HCT116 (cell line): ENCODE measurements at regions not wholly inside any gene's neighbourhood (a gene's known extent, or its start where the extent isn't known, plus 50 kb on each side); places are given as distances from the start of the nearest gene placed in this dataset.

Source experiments
- ATAC-seq: fragments of 200-7000 bp; cut with Tn5 transposase; 2 replicates; pipeline ENCODE4 v1.9.1; 2020; ENCODE audit warnings: mild to moderate bottlenecking, moderate library complexity
- BruUV-seq: library from RNA; stranded (reverse); fragments of 400-500 nt; replicated peaks from 2 replicates; lab custom pipeline; 2021; lab: Mats Ljungman, UMichigan
- CTCF ChIA-PET: fragments of 300-600 bp; sonication (Branson Sonifier 250); formaldehyde crosslinking; loops from one replicate; lab custom pipeline; 2021; ENCODE audit warnings: antibody characterized with exemption; lab: Charles Lee
- POLR2A ChIA-PET: fragments of 300-600, 350-600 bp; sonication (Branson Sonifier 250); formaldehyde crosslinking; loops from one replicate; lab custom pipeline; 2021; ENCODE audit warnings: antibody characterized with exemption; lab: Charles Lee
- RAD21 ChIA-PET, 2 experiments: fragments of 300-600 bp; sonication (Branson Sonifier 250); formaldehyde crosslinking; loops; one replicate each; lab custom pipeline; 2023; ENCODE audit warnings: low total read pairs in 2 of 2; ENCODE audit not compliant: uncharacterized antibody in 2 of 2, unreplicated experiment in 2 of 2, low non-redundant PET in 1 of 2; lab: Charles Lee
- DNase-seq: peaks from one replicate; pipeline ENCODE4 v3.0.0-alpha.2; 2010; ENCODE audit warnings: low read depth, low spot score
- H2AFZ ChIP-seq: fragments of 200-600 bp; shearing (Covaris generic), sonication (generic); 2 replicates; pipeline ENCODE4 v1.6.1; 2017; ENCODE audit warnings: low read depth, mixed run types, mixed read lengths, antibody characterized with exemption, low read length; ENCODE audit not compliant: poor library complexity, severe bottlenecking
- H3K27ac ChIP-seq: 2 replicates; pipeline ENCODE4 v1.5.1; 2012; ENCODE audit warnings: low read depth, low read length
- H3K27me3 ChIP-seq: fragments of 200-600 bp; sonication (generic); 2 replicates; pipeline ENCODE4 v1.6.1; 2016; ENCODE audit warnings: mixed run types, low read length, mixed read lengths; ENCODE audit not compliant: insufficient read depth
- H3K36me3 ChIP-seq, 2 experiments: fragments of 200-500 bp in 1 of 2; fragments of 200-600 bp in 1 of 2; sonication (Bioruptor generic) in 1 of 2; sonication (generic) in 1 of 2; 2 replicates each; pipeline versions ENCODE4 v1.5.1 to v1.6.1; 2014 to 2016; ENCODE audit warnings: low read length in 2 of 2, inconsistent platforms in 1 of 2, mixed read lengths in 1 of 2, mixed run types in 1 of 2; ENCODE audit not compliant: insufficient read depth in 2 of 2, control insufficient read depth in 1 of 2
- H3K4me1 ChIP-seq, 2 experiments: fragments of 200-600 bp in 1 of 2; sonication (generic) in 1 of 2; 2 replicates each; pipeline versions ENCODE4 v1.5.1 to v1.6.1; 2012 to 2017; ENCODE audit warnings: low read length in 2 of 2, inconsistent platforms in 1 of 2, mild to moderate bottlenecking in 1 of 2, mixed read lengths in 1 of 2, mixed run types in 1 of 2, moderate library complexity in 1 of 2; ENCODE audit not compliant: insufficient read depth in 2 of 2, control insufficient read depth in 1 of 2
- H3K4me2 ChIP-seq: fragments of 200-600 bp; sonication (generic); 2 replicates; pipeline ENCODE4 v1.6.1; 2017; ENCODE audit warnings: mixed run types, low read length, mixed read lengths
- H3K4me3 ChIP-seq, 2 experiments: fragments of 200-600 bp in 1 of 2; sonication (generic) in 1 of 2; replicated peaks in 1 of 2; 2 replicates each; pipeline ENCODE4 v1.5.1; 2011 to 2016; ENCODE audit warnings: low read length in 2 of 2, control low read depth in 1 of 2, low read depth in 1 of 2, mild to moderate bottlenecking in 1 of 2, mixed read lengths in 1 of 2, mixed run types in 1 of 2
- H3K79me2 ChIP-seq: fragments of 200-600 bp; sonication (generic); 2 replicates; pipeline ENCODE4 v1.6.1; 2017; ENCODE audit warnings: mild to moderate bottlenecking, mixed run types, low read length, moderate library complexity, mixed read lengths; ENCODE audit not compliant: insufficient read depth
- H3K9ac ChIP-seq: fragments of 200-600 bp; sonication (generic); 2 replicates; pipeline ENCODE4 v1.6.1; 2016; ENCODE audit warnings: low read length, mixed read lengths
- H3K9me2 ChIP-seq: fragments of 200-600 bp; sonication (generic), shearing (Covaris generic); 2 replicates; pipeline ENCODE4 v1.6.1; 2017; ENCODE audit warnings: mixed run types, mild to moderate bottlenecking, moderate library complexity; ENCODE audit not compliant: insufficient read depth
- H3K9me3 ChIP-seq, 2 experiments: fragments of 200-500 bp in 1 of 2; fragments of 200-600 bp in 1 of 2; sonication (Bioruptor generic) in 1 of 2; sonication (generic) in 1 of 2; 2 replicates each; pipeline ENCODE4 v1.6.1; 2014 to 2017; ENCODE audit warnings: low read length in 2 of 2, mixed read lengths in 2 of 2, inconsistent platforms in 1 of 2, low read depth in 1 of 2, mild to moderate bottlenecking in 1 of 2, mixed run types in 1 of 2, moderate library complexity in 1 of 2; ENCODE audit not compliant: control insufficient read depth in 1 of 2, insufficient read depth in 1 of 2
- H4K20me1 ChIP-seq: fragments of 200-600 bp; sonication (generic), shearing (Covaris generic); 2 replicates; pipeline ENCODE4 v1.6.1; 2017; ENCODE audit warnings: mixed run types, mild to moderate bottlenecking, moderate library complexity; ENCODE audit not compliant: insufficient read depth
- CBX3 ChIP-seq: IDR thresholded peaks from 2 replicates; pipeline ENCODE4 v1.6.1; 2012; ENCODE audit warnings: low read depth
- EGR1 ChIP-seq: IDR thresholded peaks from 2 replicates; pipeline ENCODE4 v1.6.1; 2012; ENCODE audit warnings: low read depth
- ELF1 ChIP-seq: IDR thresholded peaks from 2 replicates; pipeline ENCODE4 v1.6.1; 2012; ENCODE audit warnings: low read depth, borderline replicate concordance
- EZH2 ChIP-seq: fragments of 200-600 bp; sonication (generic); IDR thresholded peaks from 2 replicates; pipeline ENCODE4 v1.6.1; 2017; ENCODE audit warnings: antibody characterized with exemption, mixed run types
- EZH2phosphoT487 ChIP-seq: fragments of 200-600 bp; IDR thresholded peaks from 2 replicates; pipeline ENCODE4 v1.6.1; 2018; ENCODE audit warnings: antibody characterized with exemption, borderline replicate concordance
- FOSL1 ChIP-seq: IDR thresholded peaks from 2 replicates; pipeline ENCODE4 v1.6.1; 2012; ENCODE audit warnings: low read depth
- JUND ChIP-seq: IDR thresholded peaks from 2 replicates; pipeline ENCODE4 v1.6.1; 2012
- POLR2A ChIP-seq: IDR thresholded peaks from 2 replicates; pipeline ENCODE4 v1.7.0; 2011; ENCODE audit warnings: borderline replicate concordance; ENCODE audit not compliant: insufficient read depth, insufficient read length; ENCODE audit errors: extremely low read depth
- POLR2AphosphoS5 ChIP-seq: IDR thresholded peaks from 2 replicates; pipeline ENCODE4 v1.6.1; 2011; ENCODE audit warnings: mild to moderate bottlenecking, low read depth, low read length, moderate library complexity
- SIN3A ChIP-seq: IDR thresholded peaks from 2 replicates; pipeline ENCODE4 v1.6.1; 2012; ENCODE audit warnings: low read depth
- SP1 ChIP-seq: IDR thresholded peaks from 2 replicates; pipeline ENCODE4 v1.6.1; 2012; ENCODE audit warnings: low read depth
- SRF ChIP-seq: IDR thresholded peaks from 2 replicates; pipeline ENCODE4 v1.6.1; 2012; ENCODE audit warnings: low read depth
- TCF7L2 ChIP-seq: IDR thresholded peaks from 2 replicates; pipeline ENCODE4 v1.7.0; 2011; ENCODE audit warnings: borderline replicate concordance, inconsistent platforms; ENCODE audit not compliant: insufficient read depth, insufficient read length; ENCODE audit errors: extremely low read depth
- YY1 ChIP-seq: IDR thresholded peaks from 2 replicates; pipeline ENCODE4 v1.6.1; 2011; ENCODE audit warnings: low read length, low read depth, moderate library complexity, mild to moderate bottlenecking; ENCODE audit not compliant: insufficient replicate concordance; ENCODE audit errors: extremely low read depth
- ZFX ChIP-seq: fragments of 450-650 bp; IDR thresholded peaks from 2 replicates; pipeline ENCODE4 v1.6.1; 2017
- intact Hi-C: fragments of 100-400 bp; cut with micrococcal nuclease; formaldehyde crosslinking; loops from 2 replicates; pipeline ENCODE4 v1.10.0; 2022
- TF ChIP-seq, protein P1 (sequence below): IDR thresholded peaks from 2 replicates; pipeline ENCODE4 v1.6.1; 2011; ENCODE audit warnings: mild to moderate bottlenecking, low read length, moderate library complexity; ENCODE audit not compliant: insufficient replicate concordance; ENCODE audit errors: extremely low read depth
- TF ChIP-seq, protein P2 (sequence below), 3 experiments: fragments of 200-600 bp in 1 of 3; sonication (generic) in 1 of 3; IDR thresholded peaks in 2 of 3; conservative IDR thresholded peaks in 1 of 3; 2 replicates each; pipeline ENCODE4 v1.5.1; 2012 to 2017; ENCODE audit warnings: low read depth in 2 of 3, low read length in 2 of 3, antibody characterized with exemption in 1 of 3, borderline replicate concordance in 1 of 3, control low read depth in 1 of 3, mild to moderate bottlenecking in 1 of 3, mixed read lengths in 1 of 3, mixed run types in 1 of 3, moderate library complexity in 1 of 3; ENCODE audit not compliant: insufficient read depth in 1 of 3
- TF ChIP-seq, protein P3 (sequence below): IDR thresholded peaks from 2 replicates; pipeline ENCODE4 v1.6.1; 2012
- TF ChIP-seq, protein P4 (sequence below): IDR thresholded peaks from 2 replicates; pipeline ENCODE4 v1.6.1; 2012; ENCODE audit warnings: low read depth
- TF ChIP-seq, protein P5 (sequence below): IDR thresholded peaks from 2 replicates; pipeline ENCODE4 v1.6.1; 2012

DNA sequence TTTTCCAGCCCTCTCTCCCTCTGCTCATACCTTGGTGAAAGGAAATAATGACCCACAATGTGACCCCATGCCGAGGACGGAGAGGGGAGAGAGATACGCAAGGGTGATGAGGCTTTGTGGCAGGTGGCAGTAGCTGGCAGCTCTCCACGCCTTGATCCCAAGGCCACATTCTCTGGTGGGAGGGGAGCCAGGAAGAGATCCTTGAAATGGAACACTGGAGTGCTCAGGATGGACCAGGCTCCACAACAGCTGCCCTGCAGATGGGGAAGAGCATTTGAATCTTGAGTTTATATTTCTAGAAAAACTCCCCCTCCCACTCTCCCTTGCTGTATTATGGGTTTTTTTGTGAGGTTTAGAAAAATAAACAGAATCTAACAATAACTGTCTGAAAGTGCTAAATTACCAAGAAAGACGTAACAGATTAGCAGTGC is 61.6 kb upstream of the CDON start:
- H3K27ac ChIP-seq, result no peak overlapping the region
- no peak overlapping the region for H3K9ac ChIP-seq
- DNase-seq (no peak), ATAC-seq (no peak)
- CTCF ChIA-PET, result no interaction called here
- H3K9me3 ChIP-seq, result no peaks in the 10 kb centered on the region
- POLR2A ChIA-PET, result no interaction called here
- no peak overlapping the region for H3K4me3 ChIP-seq
- H3K4me2 ChIP-seq, result no peak overlapping the region
- no peaks in the 10 kb centered on the region for H4K20me1 ChIP-seq
- BruUV-seq, result no TSS peak
- TF ChIP-seq POLR2A (no peak), POLR2AphosphoS5 (no peak), ELF1 (no peak), SRF (no peak), SIN3A (no peak), TCF7L2 (no peak), ZFX (no peak), EZH2phosphoT487 (no peak), YY1 (no peak), JUND (no peak), EGR1 (no peak), EZH2 (no peak), CBX3 (no peak), SP1 (no peak), FOSL1 (no peak)
- TF ChIP-seq, protein P1, sequence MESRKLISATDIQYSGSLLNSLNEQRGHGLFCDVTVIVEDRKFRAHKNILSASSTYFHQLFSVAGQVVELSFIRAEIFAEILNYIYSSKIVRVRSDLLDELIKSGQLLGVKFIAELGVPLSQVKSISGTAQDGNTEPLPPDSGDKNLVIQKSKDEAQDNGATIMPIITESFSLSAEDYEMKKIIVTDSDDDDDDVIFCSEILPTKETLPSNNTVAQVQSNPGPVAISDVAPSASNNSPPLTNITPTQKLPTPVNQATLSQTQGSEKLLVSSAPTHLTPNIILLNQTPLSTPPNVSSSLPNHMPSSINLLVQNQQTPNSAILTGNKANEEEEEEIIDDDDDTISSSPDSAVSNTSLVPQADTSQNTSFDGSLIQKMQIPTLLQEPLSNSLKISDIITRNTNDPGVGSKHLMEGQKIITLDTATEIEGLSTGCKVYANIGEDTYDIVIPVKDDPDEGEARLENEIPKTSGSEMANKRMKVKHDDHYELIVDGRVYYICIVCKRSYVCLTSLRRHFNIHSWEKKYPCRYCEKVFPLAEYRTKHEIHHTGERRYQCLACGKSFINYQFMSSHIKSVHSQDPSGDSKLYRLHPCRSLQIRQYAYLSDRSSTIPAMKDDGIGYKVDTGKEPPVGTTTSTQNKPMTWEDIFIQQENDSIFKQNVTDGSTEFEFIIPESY, result no peak
- TF ChIP-seq, protein P2, sequence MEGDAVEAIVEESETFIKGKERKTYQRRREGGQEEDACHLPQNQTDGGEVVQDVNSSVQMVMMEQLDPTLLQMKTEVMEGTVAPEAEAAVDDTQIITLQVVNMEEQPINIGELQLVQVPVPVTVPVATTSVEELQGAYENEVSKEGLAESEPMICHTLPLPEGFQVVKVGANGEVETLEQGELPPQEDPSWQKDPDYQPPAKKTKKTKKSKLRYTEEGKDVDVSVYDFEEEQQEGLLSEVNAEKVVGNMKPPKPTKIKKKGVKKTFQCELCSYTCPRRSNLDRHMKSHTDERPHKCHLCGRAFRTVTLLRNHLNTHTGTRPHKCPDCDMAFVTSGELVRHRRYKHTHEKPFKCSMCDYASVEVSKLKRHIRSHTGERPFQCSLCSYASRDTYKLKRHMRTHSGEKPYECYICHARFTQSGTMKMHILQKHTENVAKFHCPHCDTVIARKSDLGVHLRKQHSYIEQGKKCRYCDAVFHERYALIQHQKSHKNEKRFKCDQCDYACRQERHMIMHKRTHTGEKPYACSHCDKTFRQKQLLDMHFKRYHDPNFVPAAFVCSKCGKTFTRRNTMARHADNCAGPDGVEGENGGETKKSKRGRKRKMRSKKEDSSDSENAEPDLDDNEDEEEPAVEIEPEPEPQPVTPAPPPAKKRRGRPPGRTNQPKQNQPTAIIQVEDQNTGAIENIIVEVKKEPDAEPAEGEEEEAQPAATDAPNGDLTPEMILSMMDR (IDR thresholded peaks at IDR 0.05 in 2 of 3, conservative IDR thresholded peaks at IDR 0.05 in 1 of 3; ENCODE audit: borderline replicate concordance in 1 of 3, insufficient read depth in 1 of 3, low read depth in 2 of 3, low read length in 2 of 3), result no peak
- TF ChIP-seq, protein P3, sequence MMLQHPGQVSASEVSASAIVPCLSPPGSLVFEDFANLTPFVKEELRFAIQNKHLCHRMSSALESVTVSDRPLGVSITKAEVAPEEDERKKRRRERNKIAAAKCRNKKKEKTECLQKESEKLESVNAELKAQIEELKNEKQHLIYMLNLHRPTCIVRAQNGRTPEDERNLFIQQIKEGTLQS, result no peak
- TF ChIP-seq, protein P4, sequence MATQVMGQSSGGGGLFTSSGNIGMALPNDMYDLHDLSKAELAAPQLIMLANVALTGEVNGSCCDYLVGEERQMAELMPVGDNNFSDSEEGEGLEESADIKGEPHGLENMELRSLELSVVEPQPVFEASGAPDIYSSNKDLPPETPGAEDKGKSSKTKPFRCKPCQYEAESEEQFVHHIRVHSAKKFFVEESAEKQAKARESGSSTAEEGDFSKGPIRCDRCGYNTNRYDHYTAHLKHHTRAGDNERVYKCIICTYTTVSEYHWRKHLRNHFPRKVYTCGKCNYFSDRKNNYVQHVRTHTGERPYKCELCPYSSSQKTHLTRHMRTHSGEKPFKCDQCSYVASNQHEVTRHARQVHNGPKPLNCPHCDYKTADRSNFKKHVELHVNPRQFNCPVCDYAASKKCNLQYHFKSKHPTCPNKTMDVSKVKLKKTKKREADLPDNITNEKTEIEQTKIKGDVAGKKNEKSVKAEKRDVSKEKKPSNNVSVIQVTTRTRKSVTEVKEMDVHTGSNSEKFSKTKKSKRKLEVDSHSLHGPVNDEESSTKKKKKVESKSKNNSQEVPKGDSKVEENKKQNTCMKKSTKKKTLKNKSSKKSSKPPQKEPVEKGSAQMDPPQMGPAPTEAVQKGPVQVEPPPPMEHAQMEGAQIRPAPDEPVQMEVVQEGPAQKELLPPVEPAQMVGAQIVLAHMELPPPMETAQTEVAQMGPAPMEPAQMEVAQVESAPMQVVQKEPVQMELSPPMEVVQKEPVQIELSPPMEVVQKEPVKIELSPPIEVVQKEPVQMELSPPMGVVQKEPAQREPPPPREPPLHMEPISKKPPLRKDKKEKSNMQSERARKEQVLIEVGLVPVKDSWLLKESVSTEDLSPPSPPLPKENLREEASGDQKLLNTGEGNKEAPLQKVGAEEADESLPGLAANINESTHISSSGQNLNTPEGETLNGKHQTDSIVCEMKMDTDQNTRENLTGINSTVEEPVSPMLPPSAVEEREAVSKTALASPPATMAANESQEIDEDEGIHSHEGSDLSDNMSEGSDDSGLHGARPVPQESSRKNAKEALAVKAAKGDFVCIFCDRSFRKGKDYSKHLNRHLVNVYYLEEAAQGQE, result no peak
- TF ChIP-seq, protein P5, sequence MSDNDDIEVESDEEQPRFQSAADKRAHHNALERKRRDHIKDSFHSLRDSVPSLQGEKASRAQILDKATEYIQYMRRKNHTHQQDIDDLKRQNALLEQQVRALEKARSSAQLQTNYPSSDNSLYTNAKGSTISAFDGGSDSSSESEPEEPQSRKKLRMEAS, result no peak
- H2AFZ ChIP-seq, result no peak overlapping the region
- H3K9me2 ChIP-seq, result no peaks in the 10 kb centered on the region
- intact Hi-C loops, result loop anchor here (5.0 kb wide), 1 partner anchor 202 kb away; no protein-coding TSS in a partner anchor
- RAD21 ChIA-PET, result no interaction called here
- no peaks in the 10 kb centered on the region for H3K36me3 ChIP-seq
- no peaks in the 10 kb centered on the region for H3K79me2 ChIP-seq
- no peaks in the 10 kb centered on the region for H3K4me1 ChIP-seq
- H3K27me3 ChIP-seq, result no peaks in the 10 kb centered on the region
